ENCODE measurements at regions not wholly inside any gene's neighbourhood (a gene's known extent, or its start where the extent isn't known, plus 50 kb on each side); places are given as distances from the start of the nearest gene placed in this dataset.

- Mint-ChIP-seq H3K27ac (no peak overlapping the region), H3K4me3 (no peak overlapping the region), H3K4me1 (peaks cover 20% of the 10 kb centered on the region), H3K9me3 (no peaks in the 10 kb centered on the region), H3K27me3 (ENCODE audit: low read depth) (no peaks in the 10 kb centered on the region), H3K36me3 (no peaks in the 10 kb centered on the region)
- TF ChIP-seq CTCF (IDR thresholded peaks at IDR 0.05; ENCODE audit: unreplicated experiment), result no peak
- no peak for DNase-seq (ENCODE audit: low spot score in 2 of 2, unreplicated experiment in 2 of 2)
Measured at GRCh38 chr12:67927815-67928214, 61.4 kb upstream of the IFNG-AS1 start.

GRCh38 chr12:67928621-67929383 lies 60.4 kb upstream of the IFNG-AS1 start:
- no peak for TF ChIP-seq CTCF (IDR thresholded peaks at IDR 0.05; ENCODE audit: unreplicated experiment)
- Mint-ChIP-seq H3K27me3 (ENCODE audit: low read depth) (no peaks in the 10 kb centered on the region), H3K4me3 (no peak overlapping the region), H3K9me3 (no peaks in the 10 kb centered on the region), H3K27ac (no peak overlapping the region), H3K36me3 (no peaks in the 10 kb centered on the region), H3K4me1 (peaks cover 20% of the 10 kb centered on the region)
- DNase-seq (ENCODE audit: low spot score in 2 of 2, unreplicated experiment in 2 of 2), result no peak

GRCh38 chr12:67929384-67929772 lies 59.9 kb upstream of the IFNG-AS1 start:
- H3K4me3 Mint-ChIP-seq, result no peak overlapping the region
- no peak overlapping the region for H3K27ac Mint-ChIP-seq
- DNase-seq (ENCODE audit: low spot score in 2 of 2, unreplicated experiment in 2 of 2), result no peak
- peaks cover 20% of the 10 kb centered on the region for H3K4me1 Mint-ChIP-seq
- H3K9me3 Mint-ChIP-seq, result no peaks in the 10 kb centered on the region
- TF ChIP-seq CTCF (IDR thresholded peaks at IDR 0.05; ENCODE audit: unreplicated experiment), result no peak
- H3K36me3 Mint-ChIP-seq, result no peaks in the 10 kb centered on the region
- H3K27me3 Mint-ChIP-seq (ENCODE audit: low read depth), result no peaks in the 10 kb centered on the region

GRCh38 chr12:67937822-67938221 lies 51.4 kb upstream of the IFNG-AS1 start:
- H3K4me1 Mint-ChIP-seq, result peaks cover 23% of the 10 kb centered on the region
- no peak for DNase-seq (ENCODE audit: low spot score in 2 of 2, unreplicated experiment in 2 of 2)
- H3K27me3 Mint-ChIP-seq (ENCODE audit: low read depth), result no peaks in the 10 kb centered on the region
- no peak overlapping the region for H3K4me3 Mint-ChIP-seq
- no peaks in the 10 kb centered on the region for H3K36me3 Mint-ChIP-seq
- H3K9me3 Mint-ChIP-seq, result no peaks in the 10 kb centered on the region
- H3K27ac Mint-ChIP-seq, result no peak overlapping the region
- no peak for TF ChIP-seq CTCF (IDR thresholded peaks at IDR 0.05; ENCODE audit: unreplicated experiment)

Measured in mesothelial cell of epicardium (in vitro differentiated cells).